Neural progenitor cell (in vitro differentiated cells): ENCODE measurements at regions not wholly inside any gene's neighbourhood (a gene's known extent, or its start where the extent isn't known, plus 50 kb on each side); places are given as distances from the start of the nearest gene placed in this dataset.
"Not testable (repeated sequence)": the region's sequence is repeated elsewhere in the genome, so short reads cannot be mapped to it uniquely, and the experiment has no call there.

Experiments used
- EZH2 ChIP-seq: fragments of 200-600 bp; sonication (generic); IDR thresholded peaks from 2 replicates; pipeline ENCODE4 v1.6.1; 2017; ENCODE audit warnings: antibody characterized with exemption, mild to moderate bottlenecking, moderate library complexity
- EZH2phosphoT487 ChIP-seq: fragments of 200-600 bp; sonication (generic); IDR thresholded peaks from 2 replicates; pipeline ENCODE4 v1.6.1; 2017; ENCODE audit warnings: antibody characterized with exemption
- TF ChIP-seq, protein P1 (sequence below): fragments of 200-600 bp; sonication (generic); IDR thresholded peaks from 2 replicates; pipeline ENCODE4 v1.5.1; 2017; ENCODE audit warnings: antibody characterized with exemption, mild to moderate bottlenecking

- TF ChIP-seq, protein P1, sequence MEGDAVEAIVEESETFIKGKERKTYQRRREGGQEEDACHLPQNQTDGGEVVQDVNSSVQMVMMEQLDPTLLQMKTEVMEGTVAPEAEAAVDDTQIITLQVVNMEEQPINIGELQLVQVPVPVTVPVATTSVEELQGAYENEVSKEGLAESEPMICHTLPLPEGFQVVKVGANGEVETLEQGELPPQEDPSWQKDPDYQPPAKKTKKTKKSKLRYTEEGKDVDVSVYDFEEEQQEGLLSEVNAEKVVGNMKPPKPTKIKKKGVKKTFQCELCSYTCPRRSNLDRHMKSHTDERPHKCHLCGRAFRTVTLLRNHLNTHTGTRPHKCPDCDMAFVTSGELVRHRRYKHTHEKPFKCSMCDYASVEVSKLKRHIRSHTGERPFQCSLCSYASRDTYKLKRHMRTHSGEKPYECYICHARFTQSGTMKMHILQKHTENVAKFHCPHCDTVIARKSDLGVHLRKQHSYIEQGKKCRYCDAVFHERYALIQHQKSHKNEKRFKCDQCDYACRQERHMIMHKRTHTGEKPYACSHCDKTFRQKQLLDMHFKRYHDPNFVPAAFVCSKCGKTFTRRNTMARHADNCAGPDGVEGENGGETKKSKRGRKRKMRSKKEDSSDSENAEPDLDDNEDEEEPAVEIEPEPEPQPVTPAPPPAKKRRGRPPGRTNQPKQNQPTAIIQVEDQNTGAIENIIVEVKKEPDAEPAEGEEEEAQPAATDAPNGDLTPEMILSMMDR = not testable (repeated sequence)
- TF ChIP-seq EZH2, EZH2phosphoT487: not testable (repeated sequence)
These were observed 55.4 kb upstream of the CSNK1E start for GRCh38 chr22:38372665-38373064.
